GM23248 (cell line): ENCODE measurements at regions not wholly inside any gene's neighbourhood (a gene's known extent, or its start where the extent isn't known, plus 50 kb on each side); places are given as distances from the start of the nearest gene placed in this dataset.

Source experiments
- EZH2 ChIP-seq: fragments of 200-600 bp; sonication (generic); IDR thresholded peaks from 2 replicates; pipeline ENCODE4 v1.6.1; 2018; ENCODE audit warnings: antibody characterized with exemption, mild to moderate bottlenecking; ENCODE audit not compliant: insufficient read depth, poor library complexity, severe bottlenecking
- EZH2phosphoT487 ChIP-seq: fragments of 200-600 bp; sonication (generic); IDR thresholded peaks from 2 replicates; pipeline ENCODE4 v1.6.1; 2018; ENCODE audit warnings: antibody characterized with exemption, moderate library complexity, mild to moderate bottlenecking, low read depth; ENCODE audit not compliant: insufficient read depth

DNA sequence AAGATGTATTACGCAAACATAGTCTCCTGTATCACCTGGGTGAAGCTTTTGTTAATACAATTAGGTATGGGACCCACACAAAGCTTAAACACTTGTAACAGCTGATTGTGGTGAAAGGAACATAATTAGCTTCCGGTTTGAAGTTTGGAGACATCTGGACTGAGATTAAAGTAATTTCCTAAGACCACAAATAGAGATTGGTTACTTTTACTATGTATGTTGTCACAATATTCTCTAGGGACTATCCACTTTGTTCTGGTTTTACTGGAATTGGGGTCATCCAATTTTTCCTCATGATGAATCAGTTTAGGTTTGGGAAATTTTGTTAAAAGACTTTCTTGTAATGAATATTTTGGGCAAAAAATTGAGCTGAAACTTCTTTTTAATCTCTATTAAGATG, 71.8 kb upstream of the SAMSN1 start:
- TF ChIP-seq EZH2 (no peak), EZH2phosphoT487 (no peak)
